CD14-positive monocyte (primary cell): ENCODE measurements at regions not wholly inside any gene's neighbourhood (a gene's known extent, or its start where the extent isn't known, plus 50 kb on each side); places are given as distances from the start of the nearest gene placed in this dataset.

Experiments
- DNase-seq, 3 donors: peaks; one replicate each; pipeline ENCODE4 v3.0.0-alpha.2; 2011 to 2022
- H2AFZ ChIP-seq: 2 replicates; pipeline ENCODE4 v1.6.0; 2012; ENCODE audit warnings: mild to moderate bottlenecking, low read depth, low read length, inconsistent platforms; ENCODE audit not compliant: insufficient read depth, poor library complexity, severe bottlenecking
- H3K27ac ChIP-seq, 2 donors: 1 replicate in 1 of 2; 2 replicates in 1 of 2; pipeline ENCODE4 v1.5.1; 2012 to 2013; ENCODE audit warnings: low read length in 2 of 2, control low read depth in 1 of 2, inconsistent platforms in 1 of 2, low read depth in 1 of 2, mild to moderate bottlenecking in 1 of 2
- H3K27me3 ChIP-seq, 2 donors: one replicate each; pipeline versions ENCODE4 v1.6.0 to v1.6.1; 2011 to 2013; ENCODE audit warnings: low read length in 2 of 2; ENCODE audit not compliant: control insufficient read depth in 2 of 2, insufficient read depth in 2 of 2
- H3K36me3 ChIP-seq, 2 donors: replicated peaks in 1 of 2; 1 replicate in 1 of 2; 2 replicates in 1 of 2; pipeline versions ENCODE4 v1.5.1 to v1.6.1; 2012 to 2013; ENCODE audit warnings: low read length in 2 of 2, control low read depth in 1 of 2, inconsistent platforms in 1 of 2, mild to moderate bottlenecking in 1 of 2; ENCODE audit not compliant: insufficient read depth in 2 of 2, control insufficient read depth in 1 of 2
- H3K4me1 ChIP-seq, 2 donors: 1 replicate in 1 of 2; 2 replicates in 1 of 2; pipeline versions ENCODE4 v1.5.1 to v1.6.1; 2012 to 2013; ENCODE audit warnings: low read length in 2 of 2, control low read depth in 1 of 2, inconsistent platforms in 1 of 2, mild to moderate bottlenecking in 1 of 2, moderate library complexity in 1 of 2; ENCODE audit not compliant: insufficient read depth in 2 of 2, control insufficient read depth in 1 of 2
- H3K4me2 ChIP-seq: replicated peaks from 2 replicates; pipeline ENCODE3; 2012; ENCODE audit warnings: low read length, moderate library complexity, mild to moderate bottlenecking; ENCODE audit not compliant: poor library complexity, severe bottlenecking; ENCODE audit errors: extremely low read depth
- H3K4me3 ChIP-seq, 3 experiments: fragments of 200-600 bp in 1 of 3; sonication (generic) in 1 of 3; replicated peaks in 1 of 3; 1 replicate in 2 of 3; 2 replicates in 1 of 3; pipeline ENCODE4 v1.5.1; 2011 to 2013; ENCODE audit warnings: low read length in 3 of 3, mild to moderate bottlenecking in 3 of 3, control low read depth in 2 of 3, low read depth in 2 of 3, inconsistent platforms in 1 of 3, moderate library complexity in 1 of 3
- H3K79me2 ChIP-seq: 2 replicates; pipeline ENCODE4 v1.6.0; 2012; ENCODE audit warnings: mild to moderate bottlenecking, control low read depth, inconsistent platforms, low read length, moderate library complexity; ENCODE audit not compliant: insufficient read depth
- H3K9ac ChIP-seq: 2 replicates; pipeline ENCODE4 v1.6.0; 2017; ENCODE audit warnings: low read length, mild to moderate bottlenecking; ENCODE audit not compliant: insufficient read depth, poor library complexity, severe bottlenecking
- H3K9me3 ChIP-seq, 2 donors: replicated peaks in 1 of 2; 1 replicate in 1 of 2; 2 replicates in 1 of 2; pipeline versions ENCODE4 v1.5.1 to v1.6.1; 2012 to 2013; ENCODE audit warnings: low read length in 2 of 2, control low read depth in 1 of 2; ENCODE audit not compliant: control insufficient read depth in 1 of 2, insufficient read depth in 1 of 2
- H4K20me1 ChIP-seq: 2 replicates; pipeline ENCODE4 v1.6.0; 2012; ENCODE audit warnings: mild to moderate bottlenecking, low read length, control low read depth, moderate library complexity; ENCODE audit not compliant: insufficient read depth
- H3K27ac Mint-ChIP-seq, 7 donors: one replicate each; pipeline ENCODE4 v1.8.0; 2020; ENCODE audit warnings: mild to moderate bottlenecking in 7 of 7, mixed read lengths in 7 of 7, moderate library complexity in 6 of 7, inconsistent platforms in 2 of 7
- H3K27me3 Mint-ChIP-seq, 3 donors: one replicate each; pipeline ENCODE4 v1.8.0; 2021 to 2022; ENCODE audit warnings: low read depth in 3 of 3, mild to moderate bottlenecking in 3 of 3, mixed read lengths in 3 of 3, moderate library complexity in 3 of 3, inconsistent platforms in 1 of 3
- H3K36me3 Mint-ChIP-seq, 2 donors: one replicate each; pipeline ENCODE4 v1.8.0; 2020; ENCODE audit warnings: mixed read lengths in 2 of 2, inconsistent platforms in 1 of 2, mild to moderate bottlenecking in 1 of 2
- H3K4me1 Mint-ChIP-seq: one replicate; pipeline ENCODE4 v1.8.0; 2020; ENCODE audit warnings: mild to moderate bottlenecking, mixed read lengths
- H3K4me3 Mint-ChIP-seq, 2 donors: one replicate each; pipeline ENCODE4 v1.8.0; 2020; ENCODE audit warnings: mild to moderate bottlenecking in 2 of 2, mixed read lengths in 2 of 2, moderate library complexity in 1 of 2
- H3K9me3 Mint-ChIP-seq, 7 donors: one replicate each; pipeline ENCODE4 v1.8.0; 2020 to 2022; ENCODE audit warnings: mixed read lengths in 7 of 7, mild to moderate bottlenecking in 6 of 7, moderate library complexity in 6 of 7, inconsistent platforms in 2 of 7
- WGBS: methylation state at CpG from one replicate; pipeline ENCODE4 v1.1.5; 2013; ENCODE audit warnings: missing lambda C conversion rate; ENCODE audit not compliant: insufficient coverage; 5-methylcytosine and 5-hydroxymethylcytosine counted together
- intact Hi-C, 2 donors: fragments of 100-400 bp; cut with micrococcal nuclease; formaldehyde crosslinking; loops; one replicate each; pipeline versions ENCODE4 v1.15.0 to v1.15.1; 2023
- TF ChIP-seq, protein P1 (sequence below): fragments of 200-600 bp; IDR thresholded peaks from one replicate; pipeline ENCODE4 v1.8.0; 2022; ENCODE audit warnings: antibody characterized with exemption, mild to moderate bottlenecking

GRCh38 chrX:87063642-87064041 is 454.0 kb upstream of the KLHL4 start:
- Histone ChIP-seq H3K36me3 (no peaks in the 10 kb centered on the region), H3K4me1 (no peaks in the 10 kb centered on the region), H3K4me3 (no peak overlapping the region), H2AFZ (no peak overlapping the region), H3K79me2 (no peaks in the 10 kb centered on the region), H3K9me3 (no peaks in the 10 kb centered on the region), H3K9ac (no peak overlapping the region), H3K27me3 (no peaks in the 10 kb centered on the region), H4K20me1 (no peaks in the 10 kb centered on the region), H3K27ac (no peak overlapping the region), H3K4me2 (no peak overlapping the region)
- no peaks in the 10 kb centered on the region for H3K4me1 Mint-ChIP-seq
- no peaks in the 10 kb centered on the region for H3K9me3 Mint-ChIP-seq
- intact Hi-C loops = no loop called here
- TF ChIP-seq, protein P1, sequence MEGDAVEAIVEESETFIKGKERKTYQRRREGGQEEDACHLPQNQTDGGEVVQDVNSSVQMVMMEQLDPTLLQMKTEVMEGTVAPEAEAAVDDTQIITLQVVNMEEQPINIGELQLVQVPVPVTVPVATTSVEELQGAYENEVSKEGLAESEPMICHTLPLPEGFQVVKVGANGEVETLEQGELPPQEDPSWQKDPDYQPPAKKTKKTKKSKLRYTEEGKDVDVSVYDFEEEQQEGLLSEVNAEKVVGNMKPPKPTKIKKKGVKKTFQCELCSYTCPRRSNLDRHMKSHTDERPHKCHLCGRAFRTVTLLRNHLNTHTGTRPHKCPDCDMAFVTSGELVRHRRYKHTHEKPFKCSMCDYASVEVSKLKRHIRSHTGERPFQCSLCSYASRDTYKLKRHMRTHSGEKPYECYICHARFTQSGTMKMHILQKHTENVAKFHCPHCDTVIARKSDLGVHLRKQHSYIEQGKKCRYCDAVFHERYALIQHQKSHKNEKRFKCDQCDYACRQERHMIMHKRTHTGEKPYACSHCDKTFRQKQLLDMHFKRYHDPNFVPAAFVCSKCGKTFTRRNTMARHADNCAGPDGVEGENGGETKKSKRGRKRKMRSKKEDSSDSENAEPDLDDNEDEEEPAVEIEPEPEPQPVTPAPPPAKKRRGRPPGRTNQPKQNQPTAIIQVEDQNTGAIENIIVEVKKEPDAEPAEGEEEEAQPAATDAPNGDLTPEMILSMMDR = no peak
- no peak for DNase-seq
- H3K4me3 Mint-ChIP-seq = no peak overlapping the region
- H3K27me3 Mint-ChIP-seq = no peaks in the 10 kb centered on the region
- no CpG with 5 or more reads among the region's 2 CpGs for WGBS
- H3K27ac Mint-ChIP-seq = no peak overlapping the region
- no peaks in the 10 kb centered on the region for H3K36me3 Mint-ChIP-seq

DNA sequence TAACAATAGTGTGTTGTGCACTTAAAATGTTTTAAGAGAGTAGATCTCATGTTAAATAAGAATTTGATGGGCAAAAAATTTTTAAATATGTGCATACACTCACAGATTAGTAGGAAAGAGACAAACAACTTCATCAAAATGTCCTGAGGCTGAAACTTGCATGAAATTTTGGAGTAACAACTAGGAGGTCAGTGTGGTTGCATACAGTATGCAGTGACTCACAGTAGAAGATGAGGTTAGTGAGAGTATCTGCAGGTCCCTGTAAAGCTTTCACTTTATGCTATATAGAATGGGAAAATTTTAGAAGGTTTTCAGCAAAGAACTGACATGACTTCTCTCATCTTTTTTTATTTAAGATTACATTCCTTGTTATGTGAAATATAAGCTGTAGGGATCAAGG is 453.1 kb upstream of the KLHL4 start:
- Mint-ChIP-seq H3K4me1 (no peaks in the 10 kb centered on the region), H3K9me3 (no peaks in the 10 kb centered on the region), H3K36me3 (no peaks in the 10 kb centered on the region), H3K4me3 (no peak overlapping the region), H3K27me3 (no peaks in the 10 kb centered on the region), H3K27ac (no peak overlapping the region)
- no peak overlapping the region for H3K27ac ChIP-seq
- no peaks in the 10 kb centered on the region for H3K36me3 ChIP-seq
- no peak for DNase-seq
- intact Hi-C loops = no loop called here
- H3K9me3 ChIP-seq = no peaks in the 10 kb centered on the region
- H3K4me3 ChIP-seq = no peak overlapping the region
- H3K79me2 ChIP-seq = no peaks in the 10 kb centered on the region
- no peaks in the 10 kb centered on the region for H4K20me1 ChIP-seq
- H3K4me1 ChIP-seq = no peaks in the 10 kb centered on the region
- no peak overlapping the region for H2AFZ ChIP-seq
- no peak overlapping the region for H3K4me2 ChIP-seq
- TF ChIP-seq, protein P1 = no peak
- H3K27me3 ChIP-seq = no peaks in the 10 kb centered on the region
- H3K9ac ChIP-seq = no peak overlapping the region
